OCI-LY1 (cell line): ENCODE measurements at regions not wholly inside any gene's neighbourhood (a gene's known extent, or its start where the extent isn't known, plus 50 kb on each side); places are given as distances from the start of the nearest gene placed in this dataset.

Experiments
- H2AFZ ChIP-seq: fragments of 200-600 bp; sonication (generic), shearing (Covaris generic); 2 replicates; pipeline ENCODE4 v1.6.0; 2014; ENCODE audit warnings: antibody characterized with exemption, mild to moderate bottlenecking, low read length
- H3F3A ChIP-seq: fragments of 200-600 bp; sonication (generic), shearing (Covaris generic); 2 replicates; pipeline ENCODE4 v1.6.0; 2014; ENCODE audit warnings: mild to moderate bottlenecking, antibody characterized with exemption, low read length, moderate library complexity; ENCODE audit not compliant: insufficient read depth
- H3K27ac ChIP-seq: fragments of 200-600 bp; sonication (generic); 2 replicates; pipeline ENCODE4 v1.5.1; 2014; ENCODE audit warnings: low read length, mixed run types, mild to moderate bottlenecking, low read depth; ENCODE audit not compliant: poor library complexity, severe bottlenecking
- H3K27me3 ChIP-seq: fragments of 200-600 bp; sonication (generic); 2 replicates; pipeline ENCODE4 v1.6.0; 2014; ENCODE audit warnings: antibody characterized with exemption, mild to moderate bottlenecking, low read length, moderate library complexity; ENCODE audit not compliant: insufficient read depth
- H3K36me3 ChIP-seq: fragments of 200-600 bp; sonication (generic); 2 replicates; pipeline ENCODE4 v1.6.1; 2014; ENCODE audit warnings: mild to moderate bottlenecking, antibody characterized with exemption, low read length, moderate library complexity, mixed read lengths; ENCODE audit not compliant: insufficient read depth
- H3K4me1 ChIP-seq: fragments of 200-600 bp; sonication (generic); 2 replicates; pipeline ENCODE4 v1.5.1; 2014; ENCODE audit warnings: mild to moderate bottlenecking, low read length, moderate library complexity; ENCODE audit not compliant: insufficient read depth, severe bottlenecking
- H3K4me2 ChIP-seq: fragments of 200-600 bp; sonication (generic), shearing (Covaris generic); 2 replicates; pipeline ENCODE4 v1.6.1; 2014; ENCODE audit warnings: low read length
- H3K4me3 ChIP-seq: fragments of 200-600 bp; sonication (generic); 2 replicates; pipeline ENCODE4 v1.5.1; 2014; ENCODE audit warnings: low read length, low read depth, mild to moderate bottlenecking, mixed read lengths; ENCODE audit not compliant: poor library complexity, severe bottlenecking
- H3K79me2 ChIP-seq: fragments of 200-600 bp; shearing (Covaris generic); 2 replicates; pipeline ENCODE4 v1.6.1; 2016; ENCODE audit warnings: mixed run types, low read length, mixed read lengths; ENCODE audit not compliant: insufficient read depth
- H3K9ac ChIP-seq: fragments of 200-600 bp; sonication (generic), shearing (Covaris generic); 2 replicates; pipeline ENCODE4 v1.6.1; 2014; ENCODE audit warnings: mild to moderate bottlenecking, low read length, mixed read lengths
- H3K9me2 ChIP-seq: fragments of 200-600 bp; sonication (generic), shearing (Covaris generic); 2 replicates; pipeline ENCODE4 v1.6.1; 2014; ENCODE audit warnings: low read depth, mild to moderate bottlenecking, low read length, mixed read lengths
- H3K9me3 ChIP-seq: fragments of 200-600 bp; shearing (Covaris generic); 2 replicates; pipeline ENCODE4 v1.6.1; 2014; ENCODE audit warnings: low read length, mixed read lengths
- H4K20me1 ChIP-seq: fragments of 200-600 bp; sonication (generic), shearing (Covaris generic); 2 replicates; pipeline ENCODE4 v1.6.0; 2016; ENCODE audit warnings: mild to moderate bottlenecking, low read length; ENCODE audit not compliant: insufficient read depth
- CTCF ChIP-seq: fragments of 200-600 bp; sonication (generic), shearing (Covaris generic); IDR thresholded peaks from 2 replicates; pipeline ENCODE4 v1.5.1; 2017; ENCODE audit warnings: mild to moderate bottlenecking, antibody characterized with exemption, low read length, moderate library complexity, mixed read lengths
- EZH2 ChIP-seq: fragments of 200-600 bp; sonication (generic), shearing (Covaris generic); IDR thresholded peaks from 2 replicates; pipeline ENCODE4 v1.8.0; 2017; ENCODE audit warnings: borderline replicate concordance, mixed run types, mild to moderate bottlenecking, antibody characterized with exemption, low read length, moderate library complexity, mixed read lengths

- Histone ChIP-seq H3K4me3 (no peak overlapping the region), H3K4me2 (no peak overlapping the region), H3K36me3 (no peaks in the 10 kb centered on the region), H3K27ac (no peak overlapping the region), H3K4me1 (no peaks in the 10 kb centered on the region), H2AFZ (no peak overlapping the region), H3F3A (no peaks in the 10 kb centered on the region), H3K79me2 (no peaks in the 10 kb centered on the region), H3K27me3 (no peaks in the 10 kb centered on the region), H3K9ac (no peak overlapping the region), H3K9me3 (no peaks in the 10 kb centered on the region), H3K9me2 (no peaks in the 10 kb centered on the region), H4K20me1 (no peaks in the 10 kb centered on the region)
- TF ChIP-seq EZH2 = no peak
- TF ChIP-seq CTCF = no peak
These were observed 559.9 kb downstream of the TSN start for GRCh38 chr2:122315306-122315705.

GRCh38 chr2:122319539-122320132 lies 564.2 kb downstream of the TSN start:
- Histone ChIP-seq H3K9ac (no peak overlapping the region), H3K4me1 (no peaks in the 10 kb centered on the region), H4K20me1 (no peaks in the 10 kb centered on the region), H3K9me3 (no peaks in the 10 kb centered on the region), H3K36me3 (no peaks in the 10 kb centered on the region), H3F3A (no peaks in the 10 kb centered on the region), H3K9me2 (no peaks in the 10 kb centered on the region), H3K4me2 (no peak overlapping the region), H3K27ac (no peak overlapping the region), H3K4me3 (no peak overlapping the region), H3K27me3 (no peaks in the 10 kb centered on the region), H2AFZ (no peak overlapping the region), H3K79me2 (no peaks in the 10 kb centered on the region)
- no peak for TF ChIP-seq EZH2

- H3K4me2 ChIP-seq = no peak overlapping the region
- H3K4me1 ChIP-seq = no peaks in the 10 kb centered on the region
- H2AFZ ChIP-seq = no peak overlapping the region
- no peak overlapping the region for H3K27ac ChIP-seq
- no peaks in the 10 kb centered on the region for H4K20me1 ChIP-seq
- no peaks in the 10 kb centered on the region for H3K9me3 ChIP-seq
- no peaks in the 10 kb centered on the region for H3K79me2 ChIP-seq
- H3K36me3 ChIP-seq = no peaks in the 10 kb centered on the region
- H3F3A ChIP-seq = no peaks in the 10 kb centered on the region
- H3K27me3 ChIP-seq = no peaks in the 10 kb centered on the region
- TF ChIP-seq EZH2 = no peak
- no peak overlapping the region for H3K9ac ChIP-seq
- no peak overlapping the region for H3K4me3 ChIP-seq
- no peaks in the 10 kb centered on the region for H3K9me2 ChIP-seq
These were observed 567.4 kb downstream of the TSN start for GRCh38 chr2:122322815-122323214.

- H3K27ac ChIP-seq = no peak overlapping the region
- H3K4me2 ChIP-seq = no peak overlapping the region
- no peaks in the 10 kb centered on the region for H3K36me3 ChIP-seq
- H3K4me1 ChIP-seq = no peaks in the 10 kb centered on the region
- no peak overlapping the region for H3K4me3 ChIP-seq
- no peaks in the 10 kb centered on the region for H3K27me3 ChIP-seq
- H3K79me2 ChIP-seq = no peaks in the 10 kb centered on the region
- no peaks in the 10 kb centered on the region for H3K9me3 ChIP-seq
- H3K9me2 ChIP-seq = no peaks in the 10 kb centered on the region
- H3F3A ChIP-seq = no peaks in the 10 kb centered on the region
- TF ChIP-seq EZH2 = no peak
- TF ChIP-seq CTCF = no peak
- H4K20me1 ChIP-seq = no peaks in the 10 kb centered on the region
- H2AFZ ChIP-seq = no peak overlapping the region
- no peak overlapping the region for H3K9ac ChIP-seq
These were observed 568.5 kb downstream of the TSN start for GRCh38 chr2:122323927-122324326.
